ENCODE measurements at regions not wholly inside any gene's neighbourhood (a gene's known extent, or its start where the extent isn't known, plus 50 kb on each side); places are given as distances from the start of the nearest gene placed in this dataset.

DNA sequence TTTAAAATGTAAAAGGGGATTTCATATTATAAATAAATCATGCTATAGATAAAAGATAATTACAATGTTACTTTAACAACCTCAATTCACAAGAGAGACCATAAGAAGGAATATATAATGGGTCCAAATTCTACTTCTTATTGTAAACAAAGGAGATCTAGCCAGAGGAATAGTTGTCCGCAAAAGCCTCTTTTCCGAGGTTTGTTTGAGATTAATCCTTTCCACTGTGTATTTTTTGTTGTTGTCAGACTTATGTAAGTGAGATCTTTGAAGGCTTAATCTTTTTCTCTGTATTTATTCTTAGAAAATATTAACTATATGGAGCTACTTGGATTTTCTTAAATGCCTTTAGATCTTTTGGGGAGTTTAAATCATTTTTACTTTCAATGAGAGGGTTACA, 1299.3 kb upstream of the WWC1 start:
- Histone ChIP-seq H3K27ac (ENCODE audit: control insufficient read depth, insufficient read depth) (no peak overlapping the region), H3K9ac (ENCODE audit: control insufficient read depth, insufficient read depth, low read length) (no peak overlapping the region), H3K4me3 (no peak overlapping the region), H3K9me3 (replicated peaks; ENCODE audit: control insufficient read depth, insufficient read depth, low read length) (no peaks in the 10 kb centered on the region), H3K27me3 (replicated peaks in 1 of 2; ENCODE audit: control insufficient read depth in 2 of 2, insufficient read depth in 2 of 2, low read length in 1 of 2) (no peaks in the 10 kb centered on the region), H3K79me2 (ENCODE audit: control insufficient read depth, insufficient read depth, low read length) (no peaks in the 10 kb centered on the region), H4K20me1 (ENCODE audit: control insufficient read depth, insufficient read depth) (no peaks in the 10 kb centered on the region), H3K4me2 (ENCODE audit: control insufficient read depth, insufficient read depth) (no peak overlapping the region), H2AFZ (ENCODE audit: control insufficient read depth, low read depth, low read length) (no peak overlapping the region), H3K4me1 (ENCODE audit: control insufficient read depth, insufficient read depth, low read length) (no peaks in the 10 kb centered on the region), H3K36me3 (ENCODE audit: control insufficient read depth in 2 of 2, insufficient read depth in 2 of 2, low read length in 1 of 2) (no peaks in the 10 kb centered on the region)
- intact Hi-C loops (cut with micrococcal nuclease; ENCODE audit: unreplicated experiment) (no loop called here), in situ Hi-C loops (cut with MboI) (no loop called here)
- ChIA-PET CTCF (interaction anchor here (1.4 kb wide), 1 partner anchor 58 kb away, joined by 3 read pairs; no protein-coding TSS in a partner anchor), RAD21 (ENCODE audit: unreplicated experiment) (no interaction called here), SMC1A (ENCODE audit: uncharacterized antibody, unreplicated experiment) (no interaction called here), POLR2A (interaction anchor here (0.6 kb wide), 1 partner anchor 245 kb away, joined by 4 read pairs; no protein-coding TSS in a partner anchor)
- no TSS peak for BruUV-seq (replicated peaks)
- TF ChIP-seq HSF1 (IDR thresholded peaks at IDR 0.05; ENCODE audit: low read depth, low read length) (no peak), NBN (IDR thresholded peaks at IDR 0.05) (no peak)
- 48% methylated on average over 2 of the region's 2 CpGs for WGBS (ENCODE audit: insufficient coverage, insufficient replicate concordance, low lambda C conversion rate, missing lambda C conversion rate)
- ATAC-seq (no peak), DNase-seq (ENCODE audit: low read depth, low spot score) (no peak), FAIRE-seq (no peak)

DNA sequence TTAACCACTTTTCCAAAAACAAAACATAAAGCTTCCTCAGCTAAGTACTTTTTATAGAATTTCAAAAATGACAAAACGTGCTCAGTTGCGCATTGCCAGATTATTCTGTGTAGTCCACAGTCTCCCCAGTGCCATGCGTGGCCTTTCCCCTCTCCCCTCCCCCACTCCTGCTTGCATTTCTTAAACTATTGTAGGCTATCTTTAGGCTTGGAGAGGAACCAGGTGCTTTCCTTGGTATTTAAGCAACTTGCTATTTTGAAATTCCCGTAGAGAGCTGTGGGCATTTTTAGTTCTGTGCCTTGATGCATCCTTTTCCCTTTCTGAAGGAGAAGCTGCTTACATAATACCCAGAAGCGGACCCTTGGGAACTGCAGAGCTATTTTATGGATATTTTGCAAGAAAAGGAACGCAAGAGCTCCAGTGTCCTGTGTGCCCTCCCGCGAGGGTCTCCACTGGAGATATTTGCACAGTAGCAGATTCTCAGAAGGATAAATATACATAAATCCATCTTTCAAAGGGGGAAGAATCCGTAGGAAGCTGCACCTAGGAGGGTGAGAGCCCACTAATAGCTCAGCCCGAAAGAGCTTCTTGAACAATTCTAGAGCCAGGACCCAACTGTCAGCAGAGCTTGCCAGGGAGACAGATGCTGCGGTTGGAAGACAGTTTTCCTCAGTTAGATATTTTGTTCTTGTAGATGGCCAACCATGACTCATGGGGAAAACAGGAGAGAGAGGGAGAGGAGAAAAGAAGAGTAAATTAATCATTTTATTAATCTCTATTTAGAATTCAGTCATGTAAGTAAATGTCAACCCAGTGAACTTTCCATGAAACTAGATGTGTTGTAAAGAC, 1298.3 kb upstream of the WWC1 start:
- H4K20me1 ChIP-seq (ENCODE audit: control insufficient read depth, insufficient read depth), result no peaks in the 10 kb centered on the region
- no peaks in the 10 kb centered on the region for H3K9me3 ChIP-seq (replicated peaks; ENCODE audit: control insufficient read depth, insufficient read depth, low read length)
- ATAC-seq (no peak), FAIRE-seq (no peak), DNase-seq (ENCODE audit: low read depth, low spot score) (no peak)
- no peaks in the 10 kb centered on the region for H3K36me3 ChIP-seq (ENCODE audit: control insufficient read depth in 2 of 2, insufficient read depth in 2 of 2, low read length in 1 of 2)
- ChIA-PET SMC1A (ENCODE audit: uncharacterized antibody, unreplicated experiment) (interaction anchor here (1.2 kb wide), 1 partner anchor 52 kb away, joined by 3 read pairs; no protein-coding TSS in a partner anchor), POLR2A (no interaction called here), CTCF (interaction anchor here (1.4 kb wide), 1 partner anchor 57 kb away, joined by 3 read pairs; no protein-coding TSS in a partner anchor), RAD21 (ENCODE audit: unreplicated experiment) (no interaction called here)
- in situ Hi-C loops (cut with MboI), result no loop called here
- no peaks in the 10 kb centered on the region for H3K27me3 ChIP-seq (replicated peaks in 1 of 2; ENCODE audit: control insufficient read depth in 2 of 2, insufficient read depth in 2 of 2, low read length in 1 of 2)
- H3K79me2 ChIP-seq (ENCODE audit: control insufficient read depth, insufficient read depth, low read length), result no peaks in the 10 kb centered on the region
- H3K4me2 ChIP-seq (ENCODE audit: control insufficient read depth, insufficient read depth), result no peak overlapping the region
- WGBS (ENCODE audit: insufficient coverage, insufficient replicate concordance, low lambda C conversion rate, missing lambda C conversion rate), result 28% methylated on average over 11 of the region's 11 CpGs
- no TSS peak for BruUV-seq (replicated peaks)
- H3K9ac ChIP-seq (ENCODE audit: control insufficient read depth, insufficient read depth, low read length), result no peak overlapping the region
- no peak overlapping the region for H3K4me3 ChIP-seq
- intact Hi-C loops (cut with micrococcal nuclease; ENCODE audit: unreplicated experiment), result no loop called here
- no peaks in the 10 kb centered on the region for H3K4me1 ChIP-seq (ENCODE audit: control insufficient read depth, insufficient read depth, low read length)
- H3K27ac ChIP-seq (ENCODE audit: control insufficient read depth, insufficient read depth), result no peak overlapping the region
- H2AFZ ChIP-seq (ENCODE audit: control insufficient read depth, low read depth, low read length), result no peak overlapping the region
- TF ChIP-seq MLLT1 (IDR thresholded peaks at IDR 0.05), result no peak
- no peak for TF ChIP-seq RB1 (IDR thresholded peaks at IDR 0.05; ENCODE audit: borderline replicate concordance)
- TF ChIP-seq SP1 (IDR thresholded peaks at IDR 0.05; ENCODE audit: low read depth, low read length), result no peak
- TF ChIP-seq, protein P1, sequence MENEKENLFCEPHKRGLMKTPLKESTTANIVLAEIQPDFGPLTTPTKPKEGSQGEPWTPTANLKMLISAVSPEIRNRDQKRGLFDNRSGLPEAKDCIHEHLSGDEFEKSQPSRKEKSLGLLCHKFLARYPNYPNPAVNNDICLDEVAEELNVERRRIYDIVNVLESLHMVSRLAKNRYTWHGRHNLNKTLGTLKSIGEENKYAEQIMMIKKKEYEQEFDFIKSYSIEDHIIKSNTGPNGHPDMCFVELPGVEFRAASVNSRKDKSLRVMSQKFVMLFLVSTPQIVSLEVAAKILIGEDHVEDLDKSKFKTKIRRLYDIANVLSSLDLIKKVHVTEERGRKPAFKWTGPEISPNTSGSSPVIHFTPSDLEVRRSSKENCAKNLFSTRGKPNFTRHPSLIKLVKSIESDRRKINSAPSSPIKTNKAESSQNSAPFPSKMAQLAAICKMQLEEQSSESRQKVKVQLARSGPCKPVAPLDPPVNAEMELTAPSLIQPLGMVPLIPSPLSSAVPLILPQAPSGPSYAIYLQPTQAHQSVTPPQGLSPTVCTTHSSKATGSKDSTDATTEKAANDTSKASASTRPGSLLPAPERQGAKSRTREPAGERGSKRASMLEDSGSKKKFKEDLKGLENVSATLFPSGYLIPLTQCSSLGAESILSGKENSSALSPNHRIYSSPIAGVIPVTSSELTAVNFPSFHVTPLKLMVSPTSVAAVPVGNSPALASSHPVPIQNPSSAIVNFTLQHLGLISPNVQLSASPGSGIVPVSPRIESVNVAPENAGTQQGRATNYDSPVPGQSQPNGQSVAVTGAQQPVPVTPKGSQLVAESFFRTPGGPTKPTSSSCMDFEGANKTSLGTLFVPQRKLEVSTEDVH (IDR thresholded peaks at IDR 0.05; ENCODE audit: low read depth, partially characterized antibody), result no peak
- no peak for TF ChIP-seq GABPA (IDR thresholded peaks at IDR 0.05; ENCODE audit: low read depth)
- no peak for TF ChIP-seq NFYB (IDR thresholded peaks at IDR 0.05; ENCODE audit: insufficient read depth, low read depth, low read length)
- TF ChIP-seq IKZF1 (conservative IDR thresholded peaks at IDR 0.05), result no peak

Data from GM12878 (cell line).